Daoy (cell line): ENCODE measurements at regions not wholly inside any gene's neighbourhood (a gene's known extent, or its start where the extent isn't known, plus 50 kb on each side); places are given as distances from the start of the nearest gene placed in this dataset.

Experiments used
- DNase-seq: peaks from one replicate; pipeline ENCODE4 v3.0.0-alpha.2; 2015; ENCODE audit warnings: low read depth

GRCh38 chr3:144229330-144229729, 257.7 kb downstream of the DIPK2A start:
- DNase-seq = no peak

GRCh38 chr3:144229953-144230352, 258.3 kb downstream of the DIPK2A start:
- no peak for DNase-seq

- no peak for DNase-seq
These were observed 263.9 kb downstream of the DIPK2A start for GRCh38 chr3:144235489-144235888.

GRCh38 chr3:144237351-144237750, 265.7 kb downstream of the DIPK2A start:
- no peak for DNase-seq

GRCh38 chr3:144241404-144241803, 269.8 kb downstream of the DIPK2A start:
- no peak for DNase-seq

- no peak for DNase-seq
These were observed 271.1 kb downstream of the DIPK2A start for GRCh38 chr3:144242747-144243146.

- no peak for DNase-seq
These were observed 273.0 kb downstream of the DIPK2A start for GRCh38 chr3:144244662-144245061.

GRCh38 chr3:144252896-144253295, 281.3 kb downstream of the DIPK2A start:
- DNase-seq = no peak

- no peak for DNase-seq
These were observed 285.8 kb downstream of the DIPK2A start for GRCh38 chr3:144257381-144257780.

- no peak for DNase-seq
These were observed 287.6 kb downstream of the DIPK2A start for GRCh38 chr3:144259267-144259666.

- DNase-seq = no peak
These were observed 292.1 kb downstream of the DIPK2A start for GRCh38 chr3:144263706-144264105.

- DNase-seq = no peak
These were observed 292.7 kb downstream of the DIPK2A start for GRCh38 chr3:144264350-144264749.

- DNase-seq = no peak
These were observed 293.2 kb downstream of the DIPK2A start for GRCh38 chr3:144264794-144265193.

GRCh38 chr3:144265542-144266100, 294.0 kb downstream of the DIPK2A start:
- no peak for DNase-seq

- DNase-seq = no peak
These were observed 298.5 kb downstream of the DIPK2A start for GRCh38 chr3:144270100-144270499.

GRCh38 chr3:144272680-144273079, 301.1 kb downstream of the DIPK2A start:
- DNase-seq = no peak

GRCh38 chr3:144273601-144274000, 302.0 kb downstream of the DIPK2A start:
- no peak for DNase-seq

- no peak for DNase-seq
These were observed 303.4 kb downstream of the DIPK2A start for GRCh38 chr3:144275005-144275404.

- no peak for DNase-seq
These were observed 310.7 kb downstream of the DIPK2A start for GRCh38 chr3:144282313-144282712.

GRCh38 chr3:144286235-144286910, 314.8 kb downstream of the DIPK2A start:
- no peak for DNase-seq

GRCh38 chr3:144287001-144287400, 315.4 kb downstream of the DIPK2A start:
- DNase-seq = no peak

GRCh38 chr3:144289057-144289456, 317.4 kb downstream of the DIPK2A start:
- DNase-seq = no peak

- no peak for DNase-seq
These were observed 323.3 kb downstream of the DIPK2A start for GRCh38 chr3:144294659-144295538.
